Adrenal gland (tissue), 9 donors: ENCODE measurements at regions not wholly inside any gene's neighbourhood (a gene's known extent, or its start where the extent isn't known, plus 50 kb on each side); places are given as distances from the start of the nearest gene placed in this dataset.

Experiments used
- DNase-seq, 7 donors: peaks; one replicate each; pipeline ENCODE4 v3.0.0-alpha.2; 2019 to 2020
- H3K27ac ChIP-seq, 5 donors: fragments of 200-600 bp; sonication (generic) in 4 of 5; 1 replicate in 3 of 5; 2 replicates in 2 of 5; pipeline versions ENCODE4 v1.5.1 to v1.8.0; 2016 to 2020; ENCODE audit warnings: mild to moderate bottlenecking in 1 of 5
- H3K27me3 ChIP-seq: fragments of 200-600 bp; 2 replicates; pipeline ENCODE4 v1.8.0; 2021
- H3K36me3 ChIP-seq, 2 donors: fragments of 200-600 bp; replicated peaks in 1 of 2; 1 replicate in 1 of 2; 2 replicates in 1 of 2; pipeline versions ENCODE4 v1.5.1 to v1.8.0; 2018 to 2022
- H3K4me1 ChIP-seq, 2 donors: fragments of 200-600 bp; replicated peaks in 1 of 2; 1 replicate in 1 of 2; 2 replicates in 1 of 2; pipeline versions ENCODE4 v1.5.1 to v1.8.0; 2018 to 2021
- H3K4me3 ChIP-seq, 4 donors: fragments of 200-600 bp; sonication (generic) in 3 of 4; one replicate each; pipeline ENCODE4 v1.5.1; 2016 to 2018
- H3K9me3 ChIP-seq, 3 donors: fragments of 200-600 bp; sonication (generic) in 1 of 3; replicated peaks in 1 of 3; 1 replicate in 2 of 3; 2 replicates in 1 of 3; pipeline versions ENCODE4 v1.5.1 to v1.8.0; 2016 to 2021
- CTCF ChIP-seq, 6 experiments: fragments of 450-650 bp in 4 of 6; fragments of 200-600 bp in 2 of 6; sonication (generic) in 1 of 6; IDR thresholded peaks; 1 replicate in 5 of 6; 2 replicates in 1 of 6; pipeline versions ENCODE4 v1.5.1 to v1.8.0; 2016 to 2021; ENCODE audit warnings: antibody characterized with exemption in 6 of 6, mild to moderate bottlenecking in 2 of 6, moderate library complexity in 1 of 6
- POLR2A ChIP-seq, 2 donors: fragments of 450-650 bp; IDR thresholded peaks; one replicate each; pipeline ENCODE4 v1.6.1; 2017; ENCODE audit warnings: antibody characterized with exemption in 2 of 2, mild to moderate bottlenecking in 2 of 2, moderate library complexity in 1 of 2
- WGBS, 4 donors: extraction: QIAGEN DNeasy Blood & Tissue Kit in 2 of 4; methylation state at CpG; one replicate each; pipeline versions ENCODE4 v1.1.5 to v1.1.7; 2013 to 2017; 5-methylcytosine and 5-hydroxymethylcytosine counted together
- intact Hi-C, 2 donors: fragments of 100-400 bp; cut with DNase I; formaldehyde crosslinking; loops; one replicate each; pipeline versions ENCODE4 v1.14.1 to v1.15.0; 2022 to 2023
- donor health status: healthy with polysubstance abuse.
- donor health status: Bipolar disorder and iron deficiency.
- donor health status: DM: yes; HTN: yes; CAD: no.
- donor health status: DM: no; HTN: no; CAD: no.
- donor health status: DM: no; HTN: no; CAD: no.

DNA sequence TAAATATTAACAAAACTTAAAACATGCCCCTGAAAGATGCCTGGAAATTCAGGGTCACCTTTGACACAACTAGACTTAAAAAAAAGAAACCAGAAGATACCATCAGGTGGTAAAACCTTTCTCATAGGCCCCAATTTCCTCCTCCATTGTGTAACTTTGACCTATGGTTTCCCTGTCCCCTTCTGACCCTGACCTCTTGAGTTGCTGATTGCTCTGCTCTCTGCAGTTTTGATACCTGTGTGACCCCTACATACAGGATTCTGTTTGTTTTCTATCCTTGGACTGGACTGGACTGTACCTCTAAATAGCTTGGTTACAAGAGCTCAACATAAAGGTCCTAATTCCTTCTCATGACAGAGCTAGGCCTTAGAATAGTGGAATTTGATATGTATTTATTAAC lies 220.6 kb downstream of the ZIC4 start:
- Histone ChIP-seq H3K9me3 (no peaks in the 10 kb centered on the region), H3K4me3 (no peak overlapping the region), H3K27ac (no peak overlapping the region), H3K27me3 (no peaks in the 10 kb centered on the region), H3K36me3 (no peaks in the 10 kb centered on the region), H3K4me1 (no peaks in the 10 kb centered on the region)
- DNase-seq = no peak
- intact Hi-C loops = no loop called here
- no peak for TF ChIP-seq CTCF (IDR thresholded peaks at IDR 0.05)
- no peak for TF ChIP-seq POLR2A (IDR thresholded peaks at IDR 0.05)

DNA sequence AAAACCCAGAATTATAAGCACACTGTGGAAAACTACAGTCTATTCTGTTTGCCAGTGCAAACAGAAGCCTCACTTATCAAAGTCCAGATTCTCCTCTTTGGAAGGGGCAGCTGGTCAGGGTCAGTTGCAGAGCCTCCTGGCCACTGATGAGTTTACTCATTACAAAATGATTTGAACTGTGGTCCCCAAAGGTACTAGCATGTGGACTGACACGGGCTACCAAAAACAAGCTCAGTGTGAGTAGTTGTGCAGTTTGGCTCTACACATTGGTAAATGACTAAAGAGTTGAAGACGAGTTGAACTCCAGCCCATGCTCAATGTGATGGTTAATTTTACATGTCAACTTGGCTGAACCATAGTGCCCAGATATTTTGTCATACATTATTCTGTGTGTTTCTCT lies 221.5 kb downstream of the ZIC4 start:
- Histone ChIP-seq H3K27ac (no peak overlapping the region), H3K27me3 (no peaks in the 10 kb centered on the region), H3K4me3 (no peak overlapping the region), H3K9me3 (no peaks in the 10 kb centered on the region), H3K36me3 (no peaks in the 10 kb centered on the region), H3K4me1 (no peaks in the 10 kb centered on the region)
- intact Hi-C loops = no loop called here
- TF ChIP-seq POLR2A (IDR thresholded peaks at IDR 0.05) = no peak
- no peak for TF ChIP-seq CTCF (IDR thresholded peaks at IDR 0.05)
- DNase-seq = no peak
- WGBS, 4 donors = 52 to 76% (median 70%) methylated on average over 2 of the region's 2 CpGs

DNA sequence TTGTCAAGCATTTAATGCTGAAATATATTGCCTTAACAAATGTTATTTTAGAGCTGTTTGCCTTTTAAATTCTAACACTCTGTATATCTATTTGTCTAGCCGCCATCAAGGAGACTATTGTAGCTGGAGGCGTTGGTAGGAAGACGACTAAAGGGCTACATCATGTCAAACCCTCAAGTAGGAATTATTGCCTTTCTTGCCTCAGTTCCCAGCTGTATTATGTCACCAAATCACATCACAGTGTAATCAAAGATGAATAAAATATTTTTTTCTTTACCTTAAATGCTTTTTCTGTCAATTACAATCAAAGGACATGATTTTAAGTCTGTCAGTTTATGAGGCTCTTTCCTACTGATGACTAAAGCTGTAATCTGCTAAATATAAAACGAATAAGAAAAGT lies 233.1 kb downstream of the ZIC4 start:
- Histone ChIP-seq H3K36me3 (no peaks in the 10 kb centered on the region), H3K27ac (no peak overlapping the region), H3K4me3 (no peak overlapping the region), H3K4me1 (no peaks in the 10 kb centered on the region), H3K9me3 (no peaks in the 10 kb centered on the region), H3K27me3 (no peaks in the 10 kb centered on the region)
- TF ChIP-seq POLR2A (IDR thresholded peaks at IDR 0.05) = no peak
- TF ChIP-seq CTCF (IDR thresholded peaks at IDR 0.05) = no peak
- WGBS, 4 donors = 49 to 59% (median 51%) methylated on average over 4 of the region's 4 CpGs
- no peak for DNase-seq
- intact Hi-C loops = no loop called here

DNA sequence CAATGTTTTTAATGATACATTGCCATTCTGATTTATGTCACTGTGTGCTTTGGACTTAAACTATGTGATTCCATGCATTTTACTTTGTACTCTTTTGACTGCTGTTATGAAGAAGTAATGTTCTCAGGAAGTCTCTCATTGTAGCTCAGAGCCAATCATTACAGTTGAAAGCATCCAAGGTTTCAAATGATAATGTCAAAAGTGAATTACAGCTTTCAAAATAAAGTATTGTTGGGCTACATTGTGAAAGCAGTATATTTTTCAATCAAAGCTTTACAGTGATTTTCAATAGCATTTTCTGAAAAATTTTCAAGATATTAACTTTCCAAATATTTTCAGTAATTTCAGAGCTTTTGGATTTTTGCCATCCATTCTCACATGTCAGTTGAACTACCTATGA lies 243.6 kb downstream of the ZIC4 start:
- Histone ChIP-seq H3K27ac (no peak overlapping the region), H3K4me1 (no peaks in the 10 kb centered on the region), H3K27me3 (no peaks in the 10 kb centered on the region), H3K4me3 (no peak overlapping the region), H3K36me3 (no peaks in the 10 kb centered on the region), H3K9me3 (no peaks in the 10 kb centered on the region)
- TF ChIP-seq POLR2A (IDR thresholded peaks at IDR 0.05) = no peak
- no peak for TF ChIP-seq CTCF (IDR thresholded peaks at IDR 0.05)
- intact Hi-C loops = no loop called here
- DNase-seq = no peak
